ENCODE measurements at regions not wholly inside any gene's neighbourhood (a gene's known extent, or its start where the extent isn't known, plus 50 kb on each side); places are given as distances from the start of the nearest gene placed in this dataset.
A peak's percentile ranks its signal among the peaks of the same experiment; 100 is the strongest.

DNA sequence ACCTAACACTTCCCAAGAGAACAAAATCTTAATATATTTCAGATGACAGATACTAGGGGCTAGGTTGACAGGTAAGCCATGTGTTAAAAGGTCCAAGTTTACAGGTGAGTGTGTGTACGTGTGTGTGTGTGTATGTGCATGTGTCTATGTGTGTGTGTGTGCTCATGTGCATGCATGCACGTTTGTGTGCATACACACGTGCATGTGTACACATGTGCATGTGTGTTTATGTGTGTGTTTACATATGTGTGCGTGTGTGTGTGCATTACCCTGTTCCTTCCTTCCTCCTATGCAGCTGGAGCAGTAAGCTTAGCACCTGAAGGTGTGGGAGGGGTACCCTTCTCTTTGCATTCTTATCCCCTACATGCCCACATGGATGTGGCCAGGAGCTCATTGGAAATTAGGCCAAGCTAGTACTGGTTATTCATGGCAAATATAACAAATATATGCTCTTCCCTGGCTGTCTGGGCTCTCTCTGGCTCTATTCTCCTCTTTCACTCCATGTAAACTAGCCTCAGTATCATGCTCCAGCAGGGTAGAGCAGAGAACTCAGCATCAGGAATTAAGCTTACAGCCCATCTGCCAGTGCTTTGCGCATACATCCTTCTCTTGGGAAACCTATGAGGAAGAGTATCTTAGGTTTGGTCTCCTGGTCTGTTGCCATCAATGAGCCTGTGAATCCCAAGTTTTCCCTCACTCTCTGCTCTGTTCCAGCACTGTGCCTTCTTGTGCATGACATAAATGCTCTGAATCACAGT is 258.0 kb upstream of the MYOCD start:
- no peak overlapping the region for H3K4me3 ChIP-seq
- TF ChIP-seq, protein P1, sequence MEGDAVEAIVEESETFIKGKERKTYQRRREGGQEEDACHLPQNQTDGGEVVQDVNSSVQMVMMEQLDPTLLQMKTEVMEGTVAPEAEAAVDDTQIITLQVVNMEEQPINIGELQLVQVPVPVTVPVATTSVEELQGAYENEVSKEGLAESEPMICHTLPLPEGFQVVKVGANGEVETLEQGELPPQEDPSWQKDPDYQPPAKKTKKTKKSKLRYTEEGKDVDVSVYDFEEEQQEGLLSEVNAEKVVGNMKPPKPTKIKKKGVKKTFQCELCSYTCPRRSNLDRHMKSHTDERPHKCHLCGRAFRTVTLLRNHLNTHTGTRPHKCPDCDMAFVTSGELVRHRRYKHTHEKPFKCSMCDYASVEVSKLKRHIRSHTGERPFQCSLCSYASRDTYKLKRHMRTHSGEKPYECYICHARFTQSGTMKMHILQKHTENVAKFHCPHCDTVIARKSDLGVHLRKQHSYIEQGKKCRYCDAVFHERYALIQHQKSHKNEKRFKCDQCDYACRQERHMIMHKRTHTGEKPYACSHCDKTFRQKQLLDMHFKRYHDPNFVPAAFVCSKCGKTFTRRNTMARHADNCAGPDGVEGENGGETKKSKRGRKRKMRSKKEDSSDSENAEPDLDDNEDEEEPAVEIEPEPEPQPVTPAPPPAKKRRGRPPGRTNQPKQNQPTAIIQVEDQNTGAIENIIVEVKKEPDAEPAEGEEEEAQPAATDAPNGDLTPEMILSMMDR (IDR thresholded peaks at IDR 0.05) = no peak
- H3K9me3 ChIP-seq = no peaks in the 10 kb centered on the region
- no peaks in the 10 kb centered on the region for H3K4me1 ChIP-seq (ENCODE audit: low read depth)
- ATAC-seq = no peak
- intact Hi-C loops (cut with DNase I, micrococcal nuclease) = no loop called here
- H3K36me3 ChIP-seq (ENCODE audit: low read depth) = no peaks in the 10 kb centered on the region
- DNase-seq = no peak

DNA sequence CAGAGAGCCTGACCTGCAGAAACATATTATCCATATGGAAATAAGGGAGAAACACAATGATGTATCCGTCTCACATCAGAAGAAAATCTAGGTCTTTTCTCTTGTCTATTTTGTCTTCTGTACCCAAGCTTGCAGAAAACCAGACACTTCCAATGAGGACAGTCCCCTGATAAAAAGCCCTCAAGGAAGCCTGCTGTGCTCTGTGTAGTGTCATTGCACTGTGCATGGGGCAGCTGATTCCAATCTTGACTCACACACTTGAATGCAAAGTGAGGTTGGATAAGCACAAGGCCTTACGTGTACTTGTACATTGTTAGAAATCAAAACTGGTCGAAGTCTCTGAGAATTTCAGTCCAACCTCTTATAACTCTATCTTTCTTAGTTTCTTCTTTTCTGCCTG is 256.6 kb upstream of the MYOCD start:
- no peak overlapping the region for H3K4me3 ChIP-seq
- ATAC-seq (no peak), DNase-seq (no peak)
- H3K4me1 ChIP-seq (ENCODE audit: low read depth) = no peaks in the 10 kb centered on the region
- intact Hi-C loops (cut with DNase I, micrococcal nuclease) = no loop called here
- TF ChIP-seq, protein P1 (IDR thresholded peaks at IDR 0.05) = no peak
- no peaks in the 10 kb centered on the region for H3K9me3 ChIP-seq
- H3K36me3 ChIP-seq (ENCODE audit: low read depth) = no peaks in the 10 kb centered on the region

DNA sequence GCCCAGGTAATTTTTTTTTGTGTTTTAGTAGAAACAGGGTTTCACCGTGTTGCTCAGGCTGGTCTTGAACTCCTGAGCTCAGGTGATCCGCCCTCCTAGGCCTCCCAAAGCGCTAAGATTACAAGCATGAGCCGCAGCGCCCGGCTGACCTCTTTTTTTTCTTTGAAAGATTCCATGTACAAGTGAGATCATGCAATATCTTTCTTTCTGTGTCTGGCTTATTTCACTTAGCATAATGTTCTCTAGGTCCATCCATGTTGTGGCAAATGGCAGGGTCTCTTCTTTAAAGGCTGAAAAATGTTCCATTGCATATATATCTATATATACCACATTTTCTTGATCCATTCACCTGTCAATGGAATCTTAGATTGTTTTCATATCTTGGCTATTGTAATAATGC is 255.0 kb upstream of the MYOCD start:
- no peak for ATAC-seq
- Histone ChIP-seq H3K4me3 (no peak overlapping the region), H3K36me3 (ENCODE audit: low read depth) (no peaks in the 10 kb centered on the region), H3K9me3 (no peaks in the 10 kb centered on the region), H3K4me1 (ENCODE audit: low read depth) (no peaks in the 10 kb centered on the region)
- TF ChIP-seq, protein P1 (IDR thresholded peaks at IDR 0.05) = no peak
- intact Hi-C loops (cut with DNase I, micrococcal nuclease) = no loop called here
- no peak for DNase-seq

DNA sequence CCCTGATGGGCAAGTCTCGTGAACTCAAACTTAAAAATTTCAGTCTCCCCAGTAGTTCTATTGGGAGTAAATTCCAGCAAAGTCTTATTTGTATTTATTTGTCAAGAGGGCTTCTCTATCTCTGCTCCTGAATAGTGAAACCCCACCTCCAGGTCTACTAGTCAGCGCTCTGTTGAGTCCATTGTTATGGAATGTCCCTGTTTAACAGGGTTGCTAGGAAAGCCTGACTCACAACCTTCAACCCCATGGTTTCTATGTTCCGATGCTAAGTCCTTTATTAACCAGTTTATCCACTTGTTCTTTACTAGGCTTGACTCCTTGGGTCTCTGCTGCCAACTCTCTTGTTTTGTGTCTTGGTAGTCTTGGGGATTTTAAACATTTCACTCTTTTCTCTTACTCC is 250.7 kb upstream of the MYOCD start:
- intact Hi-C loops (cut with DNase I, micrococcal nuclease) = no loop called here
- DNase-seq (no peak), ATAC-seq (peak; percentile 27)
- Histone ChIP-seq H3K9me3 (no peaks in the 10 kb centered on the region), H3K36me3 (ENCODE audit: low read depth) (no peaks in the 10 kb centered on the region), H3K4me3 (no peak overlapping the region), H3K4me1 (ENCODE audit: low read depth) (no peaks in the 10 kb centered on the region)
- TF ChIP-seq, protein P1 (IDR thresholded peaks at IDR 0.05) = no peak

DNA sequence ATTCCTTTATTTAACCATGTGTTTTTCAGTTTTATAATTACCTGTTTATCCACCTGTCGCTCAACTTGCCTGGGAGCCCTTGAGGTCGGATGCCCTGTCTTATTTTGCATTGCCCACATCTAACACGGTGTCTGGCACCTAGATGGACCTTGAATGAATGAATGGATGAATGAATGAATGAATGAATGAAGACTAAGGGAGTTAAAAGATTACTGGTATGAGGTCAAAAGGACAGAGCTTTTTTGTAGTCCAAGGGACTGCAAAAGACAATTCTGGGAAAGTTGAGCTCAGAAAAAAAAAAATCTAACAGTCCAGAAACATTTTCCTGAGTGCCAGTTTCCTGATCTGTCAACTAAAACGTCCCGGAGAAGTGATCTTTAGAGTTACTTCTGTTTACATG is 244.6 kb upstream of the MYOCD start:
- Histone ChIP-seq H3K9me3 (no peaks in the 10 kb centered on the region), H3K36me3 (ENCODE audit: low read depth) (no peaks in the 10 kb centered on the region), H3K4me3 (no peak overlapping the region), H3K4me1 (ENCODE audit: low read depth) (no peaks in the 10 kb centered on the region)
- ATAC-seq (no peak), DNase-seq (no peak)
- intact Hi-C loops (cut with DNase I, micrococcal nuclease) = loop anchor here in 1 of 2 donors (10.0 kb wide), 1 partner anchor 244 kb away; the partner anchor contains the start of gene MYOCD
- TF ChIP-seq, protein P1 (IDR thresholded peaks at IDR 0.05) = no peak
